GM13976 (cell line): ENCODE measurements at regions not wholly inside any gene's neighbourhood (a gene's known extent, or its start where the extent isn't known, plus 50 kb on each side); places are given as distances from the start of the nearest gene placed in this dataset.
"Not testable (repeated sequence)": the region's sequence is repeated elsewhere in the genome, so short reads cannot be mapped to it uniquely, and the experiment has no call there.

ENCODE experiments used
- DNase-seq: peaks from one replicate; pipeline ENCODE4 v3.0.0; 2012; ENCODE audit warnings: low spot score
- in situ Hi-C: fragments of 300-500 bp; cut with MboI; formaldehyde crosslinking; loops from one replicate; pipeline ENCODE4 v1.12.0; 2022; ENCODE audit warnings: low sequenced_read_pairs, mixed read lengths, inconsistent platforms; ENCODE audit not compliant: unreplicated experiment

DNA sequence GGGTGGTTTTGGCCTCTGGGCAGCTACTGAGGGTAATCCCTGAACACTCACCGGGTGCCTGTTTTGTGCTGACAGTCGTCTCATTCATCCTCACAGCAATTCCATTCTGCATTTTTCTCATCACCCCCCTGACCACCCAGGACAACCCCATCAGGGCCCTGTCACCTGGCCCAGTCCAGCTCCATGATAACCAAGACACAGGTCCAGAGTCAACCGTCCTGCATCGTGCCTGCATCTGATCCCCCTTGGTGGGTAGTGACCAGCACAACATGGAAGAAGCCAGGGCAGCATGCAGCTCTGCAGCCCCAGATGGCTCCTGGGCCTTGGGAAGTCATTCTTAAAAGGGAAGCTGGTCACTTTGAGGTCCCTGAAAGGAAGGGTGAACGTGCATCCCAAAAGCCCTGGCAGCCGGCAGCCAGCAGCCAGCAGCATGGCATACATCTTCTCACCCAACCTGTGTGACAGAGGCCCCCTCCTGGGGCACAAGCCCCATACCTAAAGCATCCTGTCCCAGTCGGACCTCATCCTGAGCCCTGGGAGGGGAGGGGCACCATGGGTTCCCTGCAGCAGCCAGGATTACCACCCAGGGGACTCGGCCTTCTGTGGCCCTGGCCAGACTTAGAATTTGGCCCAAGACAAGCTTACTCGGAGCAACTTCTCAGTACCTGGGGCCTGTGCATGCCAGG, 574.2 kb downstream of the CWH43 start:
- in situ Hi-C loops, DNase-seq: not testable (repeated sequence)

- DNase-seq, in situ Hi-C loops: not testable (repeated sequence)
Measured at GRCh38 chr4:49560883-49561282, 574.8 kb downstream of the CWH43 start.

DNA sequence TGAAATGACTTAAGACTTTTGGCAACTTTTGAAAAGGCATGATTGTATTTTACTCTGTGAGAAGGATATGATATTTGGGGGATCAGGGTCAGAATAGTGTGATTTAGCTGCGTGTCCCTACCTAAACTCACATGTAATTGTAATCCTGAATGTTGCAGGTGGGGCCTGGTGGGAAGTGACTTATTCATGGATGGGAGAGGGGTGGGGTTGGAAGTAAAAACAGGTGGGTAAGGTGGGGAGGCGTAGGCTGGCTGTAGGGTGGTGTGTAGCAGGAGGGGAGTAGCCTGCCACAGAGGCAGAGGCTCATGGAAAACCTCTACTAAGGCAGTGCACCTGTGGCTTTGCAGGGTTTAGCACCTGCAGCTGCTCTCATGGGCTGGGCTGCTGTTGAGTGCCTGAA, 584.2 kb downstream of the CWH43 start:
- DNase-seq, in situ Hi-C loops: not testable (repeated sequence)

- in situ Hi-C loops, DNase-seq: not testable (repeated sequence)
Measured at GRCh38 chr4:49573666-49574215, 587.7 kb downstream of the CWH43 start.

DNA sequence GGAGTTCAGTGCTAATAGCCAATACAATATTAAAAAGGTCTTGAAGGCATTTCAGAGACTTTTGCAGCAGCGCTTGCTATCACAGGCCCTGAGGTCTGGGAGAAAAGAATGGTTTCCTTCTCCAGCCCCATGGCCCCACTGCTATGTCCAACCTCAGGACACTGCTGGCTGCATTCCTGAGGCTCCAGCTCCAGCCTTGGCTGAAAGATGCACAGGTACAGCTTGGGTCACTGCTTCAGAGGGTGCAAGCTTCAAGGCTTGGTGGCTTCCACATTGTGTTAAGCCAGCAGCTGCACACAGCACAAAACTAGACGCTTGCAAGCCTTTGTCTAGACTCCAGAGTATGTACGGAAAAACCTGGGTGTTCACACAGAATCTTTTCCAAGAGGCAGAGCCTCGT, 589.2 kb downstream of the CWH43 start:
- in situ Hi-C loops, DNase-seq: not testable (repeated sequence)

- DNase-seq, in situ Hi-C loops: not testable (repeated sequence)
Measured at GRCh38 chr4:49578371-49578770, 592.3 kb downstream of the CWH43 start.

DNA sequence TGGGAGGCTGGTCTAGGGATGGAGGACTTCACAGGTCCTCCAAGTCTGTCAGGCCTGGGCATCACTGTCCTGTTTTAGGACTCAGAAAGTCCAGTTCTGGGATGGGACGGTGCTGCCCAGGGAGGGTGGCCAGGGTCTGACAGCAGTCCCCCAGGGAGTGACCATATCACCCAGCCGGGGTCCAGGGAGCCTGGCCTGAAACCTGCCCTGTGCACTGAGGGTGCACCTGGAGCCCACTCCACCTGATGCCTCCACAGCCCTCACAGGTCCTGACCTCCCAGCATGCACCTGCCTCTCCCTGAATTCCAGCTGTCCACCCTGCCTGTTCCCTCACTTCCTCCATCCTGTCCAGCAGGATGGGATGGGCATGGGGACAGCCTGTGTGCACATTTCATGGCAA, 592.8 kb downstream of the CWH43 start:
- in situ Hi-C loops, DNase-seq: not testable (repeated sequence)

DNA sequence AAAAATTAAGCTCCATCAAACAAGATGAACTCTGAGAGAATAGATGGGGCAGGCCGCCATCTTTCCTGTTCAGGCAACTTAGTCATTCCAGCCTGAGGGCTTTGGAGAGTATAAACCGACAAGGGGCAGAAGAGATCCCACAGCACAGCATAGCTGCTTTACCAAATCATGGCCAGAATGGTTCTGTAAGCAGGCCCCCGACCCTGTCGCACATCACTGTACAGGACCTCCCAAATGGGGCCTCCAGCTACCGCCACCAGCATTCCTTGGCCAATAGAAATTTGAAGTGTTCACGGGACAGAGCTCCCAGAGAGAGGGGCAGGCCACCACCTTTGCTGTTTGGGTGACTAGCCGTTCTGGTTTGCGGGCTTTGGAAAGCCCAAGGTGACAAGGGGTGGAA, 594.1 kb downstream of the CWH43 start:
- not testable (repeated sequence) for DNase-seq

GRCh38 chr4:49588401-49588800, 602.3 kb downstream of the CWH43 start:
- in situ Hi-C loops, DNase-seq: not testable (repeated sequence)

More for the DNA sequence above, 594.1 kb downstream of the CWH43 start:
- in situ Hi-C loops: not testable (repeated sequence)

GRCh38 chr4:49618436-49618835, 632.4 kb downstream of the CWH43 start:
- DNase-seq, in situ Hi-C loops: not testable (repeated sequence)

DNA sequence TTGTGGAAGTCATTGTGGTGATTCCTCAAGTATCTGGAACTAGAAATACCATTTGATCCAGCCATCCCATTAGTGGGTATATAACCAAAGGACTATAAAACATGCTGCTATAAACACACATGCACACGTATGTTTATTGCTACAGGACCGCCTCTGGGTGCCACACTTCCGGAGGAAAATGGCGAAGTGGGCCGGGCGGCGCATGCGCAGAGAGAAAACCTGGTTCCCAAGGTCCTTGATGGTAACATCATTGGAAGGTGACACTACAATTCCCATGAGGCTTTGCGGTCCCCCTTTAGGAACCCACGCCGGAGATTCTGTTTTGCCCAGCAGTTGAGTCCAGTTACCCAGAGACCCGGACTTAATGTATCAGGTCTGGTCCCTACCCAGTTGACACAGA, 640.4 kb downstream of the CWH43 start:
- in situ Hi-C loops: not testable (repeated sequence)

More for the DNA sequence above, 640.4 kb downstream of the CWH43 start:
- not testable (repeated sequence) for DNase-seq
